AG08395 (cell line): ENCODE measurements at regions not wholly inside any gene's neighbourhood (a gene's known extent, or its start where the extent isn't known, plus 50 kb on each side); places are given as distances from the start of the nearest gene placed in this dataset.
A peak's percentile ranks its signal among the peaks of the same experiment; 100 is the strongest.
"Not testable (repeated sequence)": the region's sequence is repeated elsewhere in the genome, so short reads cannot be mapped to it uniquely, and the experiment has no call there.

Experiments used
- DNase-seq: peaks from one replicate; pipeline ENCODE4 v3.0.0; 2012; ENCODE audit warnings: mixed read lengths, low spot score

- DNase-seq, result no peak
These were observed 328.1 kb downstream of the HINT1 start for GRCh38 chr5:130836729-130837649.

- not testable (repeated sequence) for DNase-seq
These were observed 347.3 kb downstream of the HINT1 start for GRCh38 chr5:130817598-130818384.

- DNase-seq, result no peak
These were observed 349.8 kb downstream of the HINT1 start for GRCh38 chr5:130815246-130815645.

- DNase-seq, result no peak
These were observed 356.4 kb downstream of the HINT1 start for GRCh38 chr5:130808691-130809090.

GRCh38 chr5:130805648-130806047 is 359.4 kb downstream of the HINT1 start:
- no peak for DNase-seq

GRCh38 chr5:130805036-130805435 is 360.0 kb downstream of the HINT1 start:
- no peak for DNase-seq

- no peak for DNase-seq
These were observed 363.1 kb downstream of the HINT1 start for GRCh38 chr5:130801963-130802362.

GRCh38 chr5:130799015-130799414 is 366.0 kb downstream of the HINT1 start:
- no peak for DNase-seq

GRCh38 chr5:130797303-130797702 is 367.8 kb downstream of the HINT1 start:
- no peak for DNase-seq

GRCh38 chr5:130796902-130797301 is 368.2 kb downstream of the HINT1 start:
- no peak for DNase-seq

- no peak for DNase-seq
These were observed 369.0 kb downstream of the HINT1 start for GRCh38 chr5:130796032-130796431.

- DNase-seq, result no peak
These were observed 370.0 kb downstream of the HINT1 start for GRCh38 chr5:130795037-130795436.

GRCh38 chr5:130777794-130778193 is 387.3 kb downstream of the HINT1 start:
- DNase-seq, result no peak

GRCh38 chr5:130773813-130774212 is 391.2 kb downstream of the HINT1 start:
- no peak for DNase-seq

- DNase-seq, result peak; percentile 3
These were observed 403.0 kb downstream of the HINT1 start for GRCh38 chr5:130762031-130762430.

GRCh38 chr5:130759061-130759460 is 406.0 kb downstream of the HINT1 start:
- no peak for DNase-seq

GRCh38 chr5:130747556-130747955 is 417.5 kb downstream of the HINT1 start:
- no peak for DNase-seq

GRCh38 chr5:130746641-130747040 is 418.4 kb downstream of the HINT1 start:
- DNase-seq, result not testable (repeated sequence)

- no peak for DNase-seq
These were observed 422.0 kb downstream of the HINT1 start for GRCh38 chr5:130743092-130743491.

GRCh38 chr5:130740047-130740569 is 424.9 kb downstream of the HINT1 start:
- DNase-seq, result no peak

- DNase-seq, result no peak
These were observed 433.2 kb downstream of the HINT1 start for GRCh38 chr5:130731839-130732238.

GRCh38 chr5:130729541-130729940 is 435.5 kb downstream of the HINT1 start:
- DNase-seq, result no peak

- no peak for DNase-seq
These were observed 437.2 kb downstream of the HINT1 start for GRCh38 chr5:130727830-130728229.
